HFF-Myc (cell line): ENCODE measurements at regions not wholly inside any gene's neighbourhood (a gene's known extent, or its start where the extent isn't known, plus 50 kb on each side); places are given as distances from the start of the nearest gene placed in this dataset.

Source experiments
- DNase-seq: peaks from one replicate; pipeline ENCODE4 v3.0.0-alpha.2; 2011; ENCODE audit warnings: low read depth; ENCODE audit errors: extremely low read depth
- H3K4me3 ChIP-seq: replicated peaks from 2 replicates; pipeline ENCODE4 v1.5.1; 2011; ENCODE audit warnings: low read depth, mild to moderate bottlenecking, control low read depth, low read length
- CTCF ChIP-seq: IDR thresholded peaks from 2 replicates; pipeline ENCODE4 v1.5.1; 2012; ENCODE audit warnings: mild to moderate bottlenecking, low read depth, low read length, control low read depth; ENCODE audit errors: missing control alignments

GRCh38 chr13:71028884-71029283, 838.1 kb downstream of the DACH1 start:
- no peak for DNase-seq
- H3K4me3 ChIP-seq, result no peak overlapping the region
- no peak for TF ChIP-seq CTCF

- no peak overlapping the region for H3K4me3 ChIP-seq
- TF ChIP-seq CTCF, result no peak
- no peak for DNase-seq
Measured at GRCh38 chr13:71021825-71022422, 845.1 kb downstream of the DACH1 start.

GRCh38 chr13:71018995-71019394, 848.0 kb downstream of the DACH1 start:
- no peak for TF ChIP-seq CTCF
- no peak for DNase-seq
- H3K4me3 ChIP-seq, result no peak overlapping the region

- no peak overlapping the region for H3K4me3 ChIP-seq
- DNase-seq, result no peak
- TF ChIP-seq CTCF, result no peak
Measured at GRCh38 chr13:71018544-71018943, 848.5 kb downstream of the DACH1 start.

- TF ChIP-seq CTCF, result no peak
- DNase-seq, result no peak
- no peak overlapping the region for H3K4me3 ChIP-seq
Measured at GRCh38 chr13:71017607-71018006, 849.4 kb downstream of the DACH1 start.

- no peak overlapping the region for H3K4me3 ChIP-seq
- DNase-seq, result no peak
- TF ChIP-seq CTCF, result no peak
Measured at GRCh38 chr13:71015516-71015915, 851.5 kb downstream of the DACH1 start.

GRCh38 chr13:71015021-71015420, 852.0 kb downstream of the DACH1 start:
- no peak for TF ChIP-seq CTCF
- no peak overlapping the region for H3K4me3 ChIP-seq
- DNase-seq, result no peak
